Fibroblast of skin of scalp (primary cell): ENCODE measurements at regions not wholly inside any gene's neighbourhood (a gene's known extent, or its start where the extent isn't known, plus 50 kb on each side); places are given as distances from the start of the nearest gene placed in this dataset.
A peak's percentile ranks its signal among the peaks of the same experiment; 100 is the strongest.

Source experiments
- DNase-seq: peaks from one replicate; pipeline ENCODE4 v3.0.0-alpha.2; 2013

GRCh38 chr20:11050350-11050749 lies 376.6 kb upstream of the JAG1 start:
- DNase-seq: no peak

- DNase-seq: peak; percentile 70
Observed at GRCh38 chr20:11051136-11051535, 377.3 kb upstream of the JAG1 start.

DNA sequence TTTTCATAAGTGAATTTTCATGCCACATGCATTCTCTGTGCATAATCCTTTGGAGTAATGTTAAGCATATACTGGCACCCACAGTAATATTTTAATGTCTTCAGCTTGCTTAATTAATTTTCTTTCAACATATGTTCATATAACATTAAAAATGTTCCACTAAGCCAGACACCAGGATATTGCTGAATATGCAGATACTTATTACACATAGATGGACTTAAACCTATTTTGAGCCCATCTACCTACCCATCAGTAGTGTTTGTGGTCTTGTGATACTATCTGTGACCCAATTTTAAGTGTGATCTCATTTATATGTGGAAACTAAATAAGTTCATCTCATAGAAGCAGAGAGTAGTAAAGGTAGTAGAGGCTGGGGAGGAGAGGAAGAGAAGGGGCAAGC lies 379.5 kb upstream of the JAG1 start:
- no peak for DNase-seq

- no peak for DNase-seq
Observed at GRCh38 chr20:11054266-11054993, 380.6 kb upstream of the JAG1 start.

GRCh38 chr20:11056414-11056813 lies 382.6 kb upstream of the JAG1 start:
- no peak for DNase-seq

- DNase-seq: peak; percentile 14
Observed at GRCh38 chr20:11057624-11058023, 383.8 kb upstream of the JAG1 start.

GRCh38 chr20:11059659-11060058 lies 385.9 kb upstream of the JAG1 start:
- DNase-seq: no peak

DNA sequence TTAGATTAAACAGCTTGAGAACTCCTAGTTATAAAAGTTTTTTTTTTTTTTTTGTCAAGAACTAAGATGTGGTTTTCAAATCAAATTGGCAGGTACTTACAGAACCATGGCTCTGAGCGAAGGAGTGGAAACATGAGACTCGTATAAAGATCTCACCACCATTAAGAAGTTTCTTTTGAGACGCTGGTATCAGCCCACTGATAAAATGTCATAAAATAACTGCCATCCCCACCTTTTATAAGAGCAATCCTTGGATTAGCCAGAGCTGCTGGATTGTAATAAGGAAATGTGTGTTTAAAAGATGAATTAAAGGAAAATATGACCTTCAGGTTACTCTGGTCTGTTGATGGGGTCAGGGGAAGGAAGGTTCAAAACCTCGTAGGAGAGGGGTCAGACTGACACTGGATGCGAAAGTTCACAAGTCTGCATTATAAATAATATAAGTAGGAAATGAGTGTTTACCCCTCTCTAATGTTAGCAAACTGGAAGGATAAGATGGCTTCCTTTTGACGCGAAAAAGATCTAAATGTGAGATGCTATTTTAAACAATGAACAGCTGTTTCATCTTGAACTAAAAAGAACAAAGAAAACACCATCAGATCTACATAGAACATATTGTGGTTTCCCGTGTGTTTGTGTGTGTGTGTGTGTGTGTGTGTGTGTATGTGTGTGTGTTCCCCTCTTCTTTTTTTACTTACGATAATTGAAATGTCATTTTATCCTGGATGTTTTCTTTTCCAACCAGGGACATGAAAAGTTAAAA lies 386.8 kb upstream of the JAG1 start:
- DNase-seq: no peak

- no peak for DNase-seq
Observed at GRCh38 chr20:11063444-11063843, 389.6 kb upstream of the JAG1 start.

DNA sequence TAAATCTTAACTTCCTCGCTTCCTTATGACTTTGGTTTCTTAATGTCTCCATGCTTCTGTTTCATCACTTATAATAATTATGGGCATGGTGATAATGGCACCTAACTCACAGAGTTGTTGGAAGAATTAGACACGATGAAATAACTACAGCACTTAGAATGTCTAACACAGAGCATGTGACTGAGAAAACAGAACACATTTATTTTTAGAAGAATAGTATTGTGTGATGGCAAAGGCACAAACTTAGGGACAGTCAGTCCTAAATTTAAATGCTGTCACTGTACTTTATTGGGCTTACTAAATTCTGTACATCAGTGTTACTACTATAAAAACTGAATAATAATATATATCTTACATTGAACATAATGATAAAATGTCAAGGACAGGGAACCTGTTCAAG lies 391.1 kb upstream of the JAG1 start:
- no peak for DNase-seq

GRCh38 chr20:11067359-11067758 lies 393.6 kb upstream of the JAG1 start:
- peak; percentile 19 for DNase-seq

- no peak for DNase-seq
Observed at GRCh38 chr20:11072982-11073381, 399.2 kb upstream of the JAG1 start.

DNA sequence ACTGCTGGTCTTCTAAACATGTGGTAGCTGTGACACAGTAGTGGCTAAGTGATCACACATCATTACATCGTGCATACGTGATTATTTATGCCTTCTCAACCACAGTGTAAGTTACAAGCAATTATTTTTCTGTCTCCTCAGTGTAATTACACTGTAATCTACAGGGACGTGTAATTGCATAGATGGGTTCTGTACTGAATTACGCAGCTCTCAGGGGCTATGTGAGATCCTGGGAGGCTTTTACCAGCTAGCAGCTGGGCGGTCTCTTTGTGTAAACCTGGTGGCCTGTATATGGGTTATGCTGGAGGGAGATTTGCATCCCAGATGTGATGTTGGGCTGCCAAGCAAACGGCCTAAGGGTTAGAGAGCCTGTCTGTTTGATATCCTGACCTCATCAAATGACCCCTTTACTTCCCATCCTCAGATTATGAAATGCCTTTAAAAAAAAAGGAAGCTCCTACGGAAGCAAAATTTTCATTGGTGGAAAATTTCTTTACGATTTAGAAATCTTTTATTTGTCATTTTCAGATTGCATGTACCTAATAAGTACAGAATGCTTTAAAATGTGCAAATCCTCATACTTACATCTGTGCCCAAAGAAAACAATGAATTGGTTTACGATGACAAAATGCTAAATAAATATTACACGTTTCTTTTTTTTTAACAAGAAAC lies 402.8 kb upstream of the JAG1 start:
- no peak for DNase-seq

DNA sequence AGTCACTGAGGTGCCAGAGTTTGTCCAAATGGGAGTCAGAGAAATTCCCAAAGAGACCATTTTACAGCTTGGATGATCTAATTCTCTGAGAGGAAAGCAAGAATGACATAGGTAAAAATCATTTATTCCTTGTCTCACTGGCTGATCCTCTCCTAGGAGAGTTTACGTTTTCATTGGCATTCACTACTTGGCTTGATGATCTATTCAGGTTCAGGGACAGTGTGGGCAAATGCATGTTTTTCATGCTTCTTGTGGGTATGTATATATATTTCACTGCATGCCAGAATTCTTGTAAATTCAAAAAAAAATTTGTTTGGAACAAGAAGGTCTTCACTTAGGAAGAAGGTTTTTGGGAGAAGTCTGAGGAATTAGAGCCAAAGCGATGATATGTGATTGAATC lies 403.4 kb upstream of the JAG1 start:
- peak; percentile 55 for DNase-seq

DNA sequence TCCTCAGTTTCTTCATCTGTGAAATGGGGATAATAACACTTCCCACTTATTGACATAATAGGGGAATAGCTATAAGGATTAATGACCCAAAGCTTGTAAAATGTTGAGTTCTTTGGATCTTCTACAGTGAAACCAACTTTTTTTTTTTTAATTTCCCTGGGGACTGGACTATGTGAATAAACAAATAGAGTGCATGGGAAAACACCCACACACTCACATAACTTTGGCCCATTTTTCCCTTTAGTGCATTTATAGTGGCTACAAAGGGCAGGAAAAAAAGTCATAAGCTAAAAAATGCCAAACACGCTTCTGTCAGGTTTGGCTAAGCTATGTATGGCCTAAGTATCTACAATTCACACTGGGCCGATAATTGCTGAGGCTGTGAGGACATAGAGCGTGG lies 406.2 kb upstream of the JAG1 start:
- peak; percentile 8 for DNase-seq

- no peak for DNase-seq
Observed at GRCh38 chr20:11080781-11081377, 407.1 kb upstream of the JAG1 start.

DNA sequence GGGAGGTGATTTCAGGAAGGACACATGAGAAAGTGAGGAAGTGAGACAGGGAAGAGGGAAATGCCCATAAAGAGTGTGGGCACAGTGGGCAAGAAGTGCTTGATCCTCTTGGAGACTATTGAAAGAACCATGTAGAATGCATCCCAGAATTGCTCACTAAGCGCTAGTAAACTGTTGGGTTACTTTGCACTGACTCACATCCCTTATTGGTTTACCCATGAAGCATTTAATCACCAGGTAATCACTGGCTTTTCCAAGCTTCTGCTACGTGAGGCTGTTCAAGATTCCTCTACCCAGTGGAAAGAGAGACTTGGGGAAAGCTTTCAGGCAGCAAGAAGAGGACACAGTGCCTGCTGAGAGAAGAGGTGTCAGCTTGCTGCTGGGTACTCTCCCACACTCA lies 410.0 kb upstream of the JAG1 start:
- no peak for DNase-seq

DNA sequence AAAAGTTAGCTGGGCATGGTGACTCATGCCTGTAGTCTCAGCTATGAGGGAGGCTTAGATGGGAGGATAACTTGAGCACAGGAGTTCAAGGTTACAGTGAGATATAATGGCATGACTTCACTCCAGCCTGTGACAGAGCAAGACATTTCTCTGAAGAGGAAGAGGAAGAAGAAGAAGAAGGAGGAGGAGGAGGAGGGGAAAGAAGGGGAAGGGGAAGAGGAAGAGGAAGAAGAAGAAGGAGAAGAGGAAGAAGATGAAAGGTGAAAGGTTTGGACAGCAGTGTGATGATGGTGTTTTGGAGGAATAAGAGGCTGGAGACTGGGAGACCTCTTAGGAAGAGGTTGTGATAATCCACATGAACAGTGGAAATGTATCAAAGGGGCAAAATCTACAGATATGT lies 410.7 kb upstream of the JAG1 start:
- DNase-seq: no peak

- DNase-seq: no peak
Observed at GRCh38 chr20:11086970-11087369, 413.2 kb upstream of the JAG1 start.

- no peak for DNase-seq
Observed at GRCh38 chr20:11090751-11091150, 417.0 kb upstream of the JAG1 start.

- DNase-seq: peak; percentile 71
Observed at GRCh38 chr20:11091511-11091910, 417.7 kb upstream of the JAG1 start.

DNA sequence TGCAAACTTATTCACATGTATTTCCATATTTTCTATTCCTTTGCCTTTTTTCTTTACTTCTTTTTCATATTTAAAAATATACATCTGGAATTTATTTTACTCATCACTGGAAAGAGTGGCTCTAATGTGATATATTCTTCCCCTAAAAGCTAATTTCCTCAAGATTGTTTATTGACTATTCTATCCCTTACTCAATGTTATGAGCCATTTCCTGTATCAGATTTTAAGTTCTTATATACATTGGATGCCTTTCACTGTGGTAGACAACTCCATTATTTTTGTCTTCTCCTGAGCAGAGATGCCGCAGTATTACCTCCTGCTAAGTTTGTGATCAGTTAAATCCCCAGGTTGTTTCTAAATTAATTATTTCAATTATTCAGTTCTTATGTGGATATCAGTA lies 418.4 kb upstream of the JAG1 start:
- DNase-seq: peak; percentile 24

DNA sequence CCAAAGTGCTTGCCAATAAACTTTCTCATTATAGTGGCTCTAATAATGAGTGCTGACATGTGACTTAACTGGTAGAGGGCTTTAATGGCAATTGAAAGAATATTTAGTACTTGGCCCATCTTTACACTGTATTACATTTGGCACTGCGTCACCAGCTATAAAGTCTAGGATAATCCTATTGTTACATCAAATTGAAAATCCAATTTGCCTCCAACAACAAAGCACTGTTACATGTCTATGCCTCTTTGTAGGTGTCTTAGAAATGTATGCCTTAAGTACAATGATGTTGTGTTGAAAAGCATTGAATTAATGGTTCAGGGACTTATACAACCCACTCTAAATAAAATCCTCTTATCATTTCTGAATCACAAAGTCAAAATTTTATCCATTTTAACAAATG lies 420.4 kb upstream of the JAG1 start:
- DNase-seq: no peak
